ENCODE measurements at regions not wholly inside any gene's neighbourhood (a gene's known extent, or its start where the extent isn't known, plus 50 kb on each side); places are given as distances from the start of the nearest gene placed in this dataset.

GRCh38 chr9:75651709-75652108 lies 238.8 kb upstream of the PCSK5 start:
- H3K36me3 Mint-ChIP-seq (ENCODE audit: low read depth): no peaks in the 10 kb centered on the region
- TF ChIP-seq CTCF (IDR thresholded peaks at IDR 0.05): no peak
- no peak overlapping the region for H3K4me3 Mint-ChIP-seq
- no peaks in the 10 kb centered on the region for H3K4me1 ChIP-seq (ENCODE audit: insufficient read depth, low read length)
- no peak overlapping the region for H3K27ac Mint-ChIP-seq
- DNase-seq (no peak), ATAC-seq (ENCODE audit: poor library complexity) (no peak)
- intact Hi-C loops (cut with DNase I, micrococcal nuclease): no loop called here
- no peak overlapping the region for H3K4me3 ChIP-seq (ENCODE audit: low read length)
- H3K4me1 Mint-ChIP-seq (ENCODE audit: low read depth): no peaks in the 10 kb centered on the region
- CTCF ChIA-PET: no interaction called here
- no peak overlapping the region for H3K27ac ChIP-seq (ENCODE audit: low read depth in 1 of 2, low read length in 2 of 2)
- H3K27me3 Mint-ChIP-seq: peaks cover 17% of the 10 kb centered on the region
- no peaks in the 10 kb centered on the region for H3K27me3 ChIP-seq (ENCODE audit: control insufficient read depth in 1 of 2, insufficient read depth in 2 of 2, low read length in 2 of 2)
- no peaks in the 10 kb centered on the region for H3K9me3 Mint-ChIP-seq
- POLR2A ChIA-PET: no interaction called here
- H3K36me3 ChIP-seq (ENCODE audit: insufficient read depth, low read length): no peaks in the 10 kb centered on the region
- peaks cover 3 to 8% of the 10 kb centered on the region in 2 experiments for H3K9me3 ChIP-seq (ENCODE audit: control insufficient read depth in 1 of 2, insufficient read depth in 1 of 2, low read length in 2 of 2)

GRCh38 chr9:75653335-75653734 lies 237.1 kb upstream of the PCSK5 start:
- H3K27me3 ChIP-seq (ENCODE audit: control insufficient read depth in 1 of 2, insufficient read depth in 2 of 2, low read length in 2 of 2): no peaks in the 10 kb centered on the region
- no peaks in the 10 kb centered on the region for H3K36me3 Mint-ChIP-seq (ENCODE audit: low read depth)
- CTCF ChIA-PET: no interaction called here
- no peaks in the 10 kb centered on the region for H3K36me3 ChIP-seq (ENCODE audit: insufficient read depth, low read length)
- no peak for TF ChIP-seq CTCF (IDR thresholded peaks at IDR 0.05)
- H3K4me1 Mint-ChIP-seq (ENCODE audit: low read depth): no peaks in the 10 kb centered on the region
- DNase-seq: no peak
- H3K4me1 ChIP-seq (ENCODE audit: insufficient read depth, low read length): no peaks in the 10 kb centered on the region
- H3K4me3 Mint-ChIP-seq: no peak overlapping the region
- H3K9me3 Mint-ChIP-seq: no peaks in the 10 kb centered on the region
- intact Hi-C loops (cut with DNase I, micrococcal nuclease): no loop called here
- no peak for ATAC-seq (ENCODE audit: poor library complexity)
- H3K27ac Mint-ChIP-seq: no peak overlapping the region
- H3K27ac ChIP-seq (ENCODE audit: low read depth in 1 of 2, low read length in 2 of 2): no peak overlapping the region
- POLR2A ChIA-PET: no interaction called here
- peaks cover 11% of the 10 kb centered on the region for H3K27me3 Mint-ChIP-seq
- H3K4me3 ChIP-seq (ENCODE audit: low read length): no peak overlapping the region
- peaks cover 3% of the 10 kb centered on the region in 2 experiments for H3K9me3 ChIP-seq (ENCODE audit: control insufficient read depth in 1 of 2, insufficient read depth in 1 of 2, low read length in 2 of 2)

- POLR2A ChIA-PET: no interaction called here
- no peak for TF ChIP-seq CTCF (IDR thresholded peaks at IDR 0.05)
- H3K4me3 Mint-ChIP-seq: no peak overlapping the region
- Histone ChIP-seq H3K9me3 (ENCODE audit: control insufficient read depth in 1 of 2, insufficient read depth in 1 of 2, low read length in 2 of 2) (peaks cover 1 to 3% of the 10 kb centered on the region in 2 experiments), H3K27ac (ENCODE audit: low read depth in 1 of 2, low read length in 2 of 2) (no peak overlapping the region), H3K27me3 (ENCODE audit: control insufficient read depth in 1 of 2, insufficient read depth in 2 of 2, low read length in 2 of 2) (no peaks in the 10 kb centered on the region), H3K36me3 (ENCODE audit: insufficient read depth, low read length) (no peaks in the 10 kb centered on the region), H3K4me3 (ENCODE audit: low read length) (no peak overlapping the region), H3K4me1 (ENCODE audit: insufficient read depth, low read length) (no peaks in the 10 kb centered on the region)
- no peak for DNase-seq
- peaks cover 11% of the 10 kb centered on the region for H3K27me3 Mint-ChIP-seq
- CTCF ChIA-PET: no interaction called here
- ATAC-seq (ENCODE audit: poor library complexity): no peak
- H3K9me3 Mint-ChIP-seq: no peaks in the 10 kb centered on the region
- H3K4me1 Mint-ChIP-seq (ENCODE audit: low read depth): no peaks in the 10 kb centered on the region
- no peak overlapping the region for H3K27ac Mint-ChIP-seq
- intact Hi-C loops (cut with DNase I, micrococcal nuclease): no loop called here
- no peaks in the 10 kb centered on the region for H3K36me3 Mint-ChIP-seq (ENCODE audit: low read depth)
Observed at GRCh38 chr9:75653750-75654149, 236.7 kb upstream of the PCSK5 start.

Measured in CD4-positive, alpha-beta T cell (primary cell).